Activated effector memory CD4-positive, alpha-beta T cell treated with anti-CD3 and anti-CD28 coated beads, Interleukin-2, amount 50 U/mL, for 16 hours (primary cell): ENCODE measurements at regions not wholly inside any gene's neighbourhood (a gene's known extent, or its start where the extent isn't known, plus 50 kb on each side); places are given as distances from the start of the nearest gene placed in this dataset.

Experiments
- DNase-seq: peaks from one replicate; pipeline ENCODE4 v3.0.0-alpha.2; 2020

DNA sequence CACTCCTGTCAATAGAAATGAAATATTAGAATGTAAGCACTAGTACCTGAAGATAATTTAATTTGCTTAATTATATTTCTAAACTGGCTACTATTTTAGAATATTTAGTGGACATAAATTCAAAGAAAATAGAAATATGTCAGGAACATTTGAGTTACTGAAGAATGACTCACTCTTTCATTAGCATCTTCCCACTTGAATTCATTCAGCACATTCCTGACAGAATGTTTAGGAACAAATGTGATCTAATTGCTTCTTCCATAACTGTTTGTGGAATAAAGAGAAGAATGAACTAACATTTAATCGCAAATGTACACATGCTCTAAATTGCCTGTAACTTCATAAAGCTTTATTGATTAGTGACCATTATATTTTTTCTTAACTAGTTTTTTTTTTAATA is 306.2 kb upstream of the ADAMTSL1 start:
- DNase-seq: no peak

GRCh38 chr9:18173923-18174322 is 300.0 kb upstream of the ADAMTSL1 start:
- no peak for DNase-seq

- DNase-seq: no peak
These were observed 291.3 kb upstream of the ADAMTSL1 start for GRCh38 chr9:18182636-18183035.

GRCh38 chr9:18183974-18184373 is 290.0 kb upstream of the ADAMTSL1 start:
- DNase-seq: no peak

- DNase-seq: no peak
These were observed 289.6 kb upstream of the ADAMTSL1 start for GRCh38 chr9:18184401-18184800.

DNA sequence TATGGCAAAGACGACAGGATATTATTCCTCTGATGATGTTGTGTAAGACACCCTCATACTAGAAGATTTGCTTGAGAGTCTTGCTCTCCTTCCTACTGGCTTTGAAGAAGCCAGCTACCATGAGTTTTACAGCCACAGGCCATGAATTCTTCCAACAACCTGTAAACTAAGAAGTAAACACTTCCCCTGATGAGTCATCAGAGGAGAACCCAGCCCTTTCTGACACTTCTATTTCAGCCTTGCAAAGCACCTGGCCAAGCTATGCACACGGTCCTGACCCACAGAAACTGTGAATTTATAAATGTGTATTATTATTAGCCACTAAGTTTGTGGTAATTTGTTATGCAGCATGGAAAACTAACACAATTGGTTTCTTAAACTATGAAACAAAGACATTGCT is 288.8 kb upstream of the ADAMTSL1 start:
- DNase-seq: no peak

- DNase-seq: no peak
These were observed 285.0 kb upstream of the ADAMTSL1 start for GRCh38 chr9:18188971-18189370.

- no peak for DNase-seq
These were observed 283.9 kb upstream of the ADAMTSL1 start for GRCh38 chr9:18189871-18190670.

GRCh38 chr9:18190671-18191374 is 283.1 kb upstream of the ADAMTSL1 start:
- no peak for DNase-seq

- no peak for DNase-seq
These were observed 279.6 kb upstream of the ADAMTSL1 start for GRCh38 chr9:18194316-18194715.

DNA sequence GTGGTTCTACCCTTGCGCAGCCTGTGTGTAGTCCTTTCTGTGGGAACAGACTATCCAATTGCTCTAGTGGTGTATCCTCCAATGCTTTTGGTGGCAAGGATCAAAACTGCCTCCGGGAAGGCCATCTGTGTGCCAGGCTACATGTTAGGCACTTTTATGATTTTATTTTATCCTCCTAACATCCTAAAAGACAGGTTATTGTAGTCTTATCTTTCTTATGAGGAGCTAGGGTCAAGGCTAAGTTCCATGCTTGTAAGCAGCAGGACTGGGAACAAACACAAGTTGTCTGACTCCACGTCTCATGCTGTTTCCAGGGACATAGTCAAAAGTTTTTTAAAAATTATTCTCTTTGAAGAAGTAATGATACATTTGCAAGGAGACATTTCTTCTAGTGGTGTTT is 278.7 kb upstream of the ADAMTSL1 start:
- no peak for DNase-seq

DNA sequence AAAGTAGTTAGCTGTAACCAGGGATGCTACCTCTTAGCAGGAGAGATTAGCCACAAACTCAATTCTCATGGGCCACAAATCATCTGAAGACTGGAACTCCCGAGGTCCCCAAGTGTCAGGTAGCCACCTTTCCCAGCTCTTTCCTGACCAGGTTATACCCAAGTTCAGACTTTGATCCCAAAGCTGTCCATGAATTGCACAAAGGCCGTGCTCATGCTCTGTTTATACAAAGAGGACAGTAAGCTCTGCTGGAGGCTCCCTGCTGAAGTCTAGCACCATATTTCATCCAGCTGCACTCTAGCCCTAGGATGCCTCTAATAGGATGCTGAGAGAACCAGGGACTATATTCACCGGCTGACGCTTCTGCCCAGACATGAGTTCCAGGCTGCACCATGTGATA is 271.0 kb upstream of the ADAMTSL1 start:
- DNase-seq: no peak

DNA sequence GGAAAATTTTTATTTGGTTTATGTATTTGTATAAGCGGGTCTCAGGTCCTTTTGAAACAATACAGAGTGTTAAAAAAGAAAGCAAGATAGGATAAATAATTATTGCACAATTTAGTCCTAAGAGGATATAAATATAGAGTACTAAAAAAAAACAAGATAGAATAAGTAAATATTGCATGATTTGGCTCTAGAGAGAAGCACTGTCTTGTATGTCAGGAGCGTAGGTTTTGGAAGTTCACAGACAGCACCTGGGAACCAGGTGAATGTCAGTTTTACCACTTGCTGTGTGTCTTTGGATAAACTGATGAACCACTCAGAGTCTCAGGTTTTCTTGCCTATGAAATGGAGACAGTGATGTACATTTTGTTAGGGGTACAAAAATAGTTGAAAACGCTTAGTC is 266.2 kb upstream of the ADAMTSL1 start:
- DNase-seq: no peak

GRCh38 chr9:18208166-18209059 is 265.5 kb upstream of the ADAMTSL1 start:
- DNase-seq: no peak

GRCh38 chr9:18215626-18216025 is 258.3 kb upstream of the ADAMTSL1 start:
- DNase-seq: no peak

DNA sequence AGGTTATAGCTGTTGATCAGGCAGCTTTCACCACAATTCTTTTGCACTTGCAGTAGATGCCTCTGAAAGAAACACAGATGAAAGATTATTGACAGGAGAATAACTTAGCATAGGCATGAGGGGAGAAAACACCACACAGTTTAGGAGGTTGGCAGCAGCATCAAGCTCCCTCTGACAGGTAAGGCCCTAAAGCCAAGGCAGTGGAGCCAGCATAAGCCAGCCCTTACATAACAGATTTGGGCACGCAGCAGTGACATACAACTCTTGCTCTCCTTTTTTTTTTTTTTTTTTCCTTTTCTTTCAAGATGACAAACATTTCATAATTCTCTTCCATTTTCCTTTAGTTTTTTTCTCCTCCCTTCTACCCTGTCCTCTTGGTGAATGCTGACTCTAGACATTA is 257.6 kb upstream of the ADAMTSL1 start:
- DNase-seq: no peak

DNA sequence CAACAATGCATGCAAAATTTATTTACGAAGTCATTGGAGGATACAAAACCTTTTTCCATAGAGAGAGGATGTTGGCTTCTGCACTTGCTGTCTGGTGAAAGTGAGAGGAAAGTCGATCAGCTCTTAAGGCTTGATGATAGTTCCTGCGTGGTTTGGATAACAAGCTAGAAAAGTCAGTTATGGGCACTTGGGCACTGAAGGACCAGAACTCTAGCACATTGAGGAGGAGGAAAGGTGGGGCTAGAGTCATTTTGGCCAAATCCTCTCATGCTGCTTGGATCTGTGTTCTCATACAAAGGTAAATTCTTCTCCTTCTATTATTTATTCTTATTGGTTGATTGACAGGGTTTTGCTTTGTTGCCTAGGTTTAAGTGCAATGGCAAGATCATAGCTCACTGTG is 245.9 kb upstream of the ADAMTSL1 start:
- no peak for DNase-seq

GRCh38 chr9:18229992-18230676 is 243.8 kb upstream of the ADAMTSL1 start:
- no peak for DNase-seq

DNA sequence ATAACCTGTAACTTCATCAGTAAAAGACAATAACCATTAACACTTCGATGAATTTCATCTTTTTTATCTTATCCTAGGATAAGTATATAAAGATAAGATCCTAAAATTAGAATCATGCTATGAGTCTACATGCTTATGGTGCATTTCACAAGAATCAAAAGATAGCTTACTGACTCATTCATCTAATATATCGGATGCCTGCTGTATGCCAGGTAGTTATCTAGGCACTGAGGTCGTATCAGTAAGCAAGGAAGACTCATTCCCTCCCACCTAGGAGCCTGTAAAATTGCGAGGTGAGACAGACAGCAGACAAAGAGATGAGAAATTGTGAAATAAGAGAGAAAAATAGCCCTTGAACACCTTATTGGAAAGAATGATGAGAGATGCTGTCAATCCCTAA is 240.6 kb upstream of the ADAMTSL1 start:
- DNase-seq: no peak

DNA sequence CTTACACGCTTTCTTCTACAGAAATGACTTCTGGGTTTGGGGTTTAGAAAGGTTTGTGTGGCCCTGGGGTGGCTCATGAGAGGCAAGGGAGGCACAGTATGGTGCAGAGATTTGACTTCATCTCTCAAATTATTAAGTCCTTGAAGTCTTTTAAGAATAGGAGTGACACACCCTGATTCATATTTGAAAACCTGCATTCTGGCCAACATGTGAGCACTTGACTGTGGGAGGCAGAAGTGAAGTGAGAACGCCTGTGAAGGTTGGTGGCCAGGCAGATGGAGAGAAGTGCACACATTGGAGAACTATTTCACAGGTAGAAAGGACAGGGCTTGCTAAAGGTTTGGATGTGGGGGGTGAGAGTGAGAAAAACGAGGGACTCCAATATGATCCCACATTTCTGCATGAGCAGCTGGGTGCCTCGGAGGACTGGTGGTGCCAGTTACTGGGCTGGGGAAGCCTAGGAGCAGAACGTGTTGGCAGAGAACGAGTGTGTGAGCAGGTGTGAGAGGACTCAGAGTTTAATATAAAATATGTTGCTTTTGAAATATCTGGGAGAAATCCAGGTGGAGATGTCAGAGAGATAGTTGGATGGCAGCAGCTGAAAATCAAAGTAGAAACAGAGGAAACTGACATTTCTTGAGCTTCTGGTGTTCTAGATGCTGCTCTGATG is 240.0 kb upstream of the ADAMTSL1 start:
- DNase-seq: no peak

DNA sequence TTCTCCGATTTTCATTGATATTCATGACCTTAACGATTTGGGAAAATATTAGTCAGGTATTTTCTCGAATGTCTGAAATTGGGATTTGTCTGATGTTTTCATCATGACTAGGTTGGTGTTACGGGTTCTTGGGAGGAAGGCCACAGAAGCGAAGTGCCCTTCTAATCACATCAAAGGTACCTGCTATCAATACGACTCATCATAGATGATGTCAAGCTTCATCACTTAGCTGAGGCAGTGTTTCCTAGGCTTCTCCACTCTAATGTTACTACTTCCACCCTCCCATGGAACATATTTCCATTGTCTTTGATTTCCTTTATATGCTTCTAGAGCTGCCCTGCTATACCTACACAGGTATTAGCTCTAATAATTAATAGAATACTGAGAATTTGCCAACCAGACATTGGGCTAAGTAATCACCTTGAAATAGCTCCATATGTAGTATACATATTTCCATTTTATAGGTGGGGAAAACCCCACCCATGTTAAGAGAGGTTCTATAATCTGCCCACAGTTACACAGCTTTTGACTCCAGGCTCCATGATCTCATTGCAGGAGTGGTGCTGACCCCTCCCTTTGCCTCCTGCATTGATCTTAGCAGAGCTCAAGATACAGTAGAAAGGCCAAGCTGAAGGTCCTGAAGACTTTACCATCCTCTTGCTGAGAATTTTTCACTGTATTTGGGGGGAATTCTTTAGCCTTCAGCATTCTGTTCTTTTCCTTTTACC is 238.6 kb upstream of the ADAMTSL1 start:
- DNase-seq: no peak

DNA sequence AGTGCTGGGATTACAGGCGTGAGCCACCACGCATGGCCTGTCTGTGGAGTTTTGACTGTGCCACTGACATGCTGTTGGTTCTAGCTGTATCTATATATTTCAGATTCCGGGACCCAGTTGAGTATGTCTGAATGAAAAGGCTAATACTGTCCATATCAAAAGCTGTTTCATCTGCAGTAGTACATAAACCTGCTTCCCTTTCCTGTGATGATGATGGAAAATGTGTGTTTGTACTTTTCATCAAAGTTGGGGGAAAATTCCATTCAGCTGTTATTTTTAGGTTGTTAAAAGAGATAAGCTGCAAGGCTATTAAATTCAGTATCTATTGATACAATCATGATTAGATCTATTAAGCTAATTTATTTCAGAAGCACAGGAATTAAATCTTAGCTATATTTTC is 237.6 kb upstream of the ADAMTSL1 start:
- no peak for DNase-seq
